Tibial artery (tissue), 4 donors: ENCODE measurements at regions not wholly inside any gene's neighbourhood (a gene's known extent, or its start where the extent isn't known, plus 50 kb on each side); places are given as distances from the start of the nearest gene placed in this dataset.

Source experiments
- DNase-seq, 2 donors: peaks; one replicate each; pipeline ENCODE4 v3.0.0-alpha.2; 2019
- H3K27ac ChIP-seq, 2 donors: fragments of 200-600 bp; sonication (generic) in 1 of 2; 1 replicate in 1 of 2; 2 replicates in 1 of 2; pipeline ENCODE4 v1.5.1; 2018 to 2019; ENCODE audit warnings: mild to moderate bottlenecking in 1 of 2
- H3K27me3 ChIP-seq, 2 donors: fragments of 200-600 bp; sonication (generic) in 1 of 2; one replicate each; pipeline versions ENCODE4 v1.5.1 to v1.6.0; 2016 to 2019
- H3K36me3 ChIP-seq, 3 donors: fragments of 200-600 bp; sonication (generic) in 2 of 3; one replicate each; pipeline ENCODE4 v1.5.1; 2016 to 2019; ENCODE audit warnings: mild to moderate bottlenecking in 2 of 3
- H3K4me1 ChIP-seq, 4 donors: fragments of 200-600 bp; sonication (generic) in 2 of 4; 1 replicate in 3 of 4; 2 replicates in 1 of 4; pipeline ENCODE4 v1.5.1; 2016 to 2019
- H3K4me3 ChIP-seq, 2 donors: fragments of 200-600 bp; sonication (generic) in 1 of 2; 1 replicate in 1 of 2; 2 replicates in 1 of 2; pipeline ENCODE4 v1.5.1; 2018 to 2019; ENCODE audit warnings: mild to moderate bottlenecking in 2 of 2
- H3K9me3 ChIP-seq, 3 donors: fragments of 200-600 bp; sonication (generic) in 1 of 3; one replicate each; pipeline ENCODE4 v1.5.1; 2016 to 2019
- intact Hi-C: fragments of 100-400 bp; cut with DNase I; formaldehyde crosslinking; loops from one replicate; pipeline ENCODE4 v1.15.0; 2023; ENCODE audit warnings: low total_unique reads
- TF ChIP-seq, protein P1 (sequence below), 2 experiments: fragments of 200-600 bp in 1 of 2; fragments of 450-650 bp in 1 of 2; IDR thresholded peaks; one replicate each; pipeline ENCODE4 v1.5.1; 2017 to 2019; ENCODE audit warnings: antibody characterized with exemption in 2 of 2, mild to moderate bottlenecking in 1 of 2, moderate library complexity in 1 of 2

DNA sequence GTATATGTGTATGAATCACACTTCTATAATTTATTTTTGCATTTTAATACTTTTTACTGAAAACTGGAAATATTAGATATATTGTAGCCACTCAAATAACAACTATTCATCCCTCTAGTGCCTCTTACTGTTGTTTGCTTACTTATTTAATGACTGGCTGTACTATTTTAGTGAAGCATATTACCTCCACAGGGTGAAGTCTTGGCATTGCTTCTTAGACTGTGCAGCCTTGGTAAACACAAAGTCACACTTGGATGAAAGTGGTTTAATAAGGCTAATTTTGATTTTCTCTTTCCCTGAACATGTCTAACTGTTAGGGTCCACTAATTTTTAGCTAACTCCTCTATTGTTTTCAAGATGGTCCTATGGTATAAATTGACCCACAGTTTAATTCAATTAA is 1043.2 kb upstream of the ADGRB3 start:
- Histone ChIP-seq H3K27ac (no peak overlapping the region), H3K9me3 (no peaks in the 10 kb centered on the region), H3K4me3 (no peak overlapping the region), H3K36me3 (no peaks in the 10 kb centered on the region), H3K4me1 (no peaks in the 10 kb centered on the region), H3K27me3 (no peaks in the 10 kb centered on the region)
- no peak for DNase-seq
- intact Hi-C loops: no loop called here
- TF ChIP-seq, protein P1, sequence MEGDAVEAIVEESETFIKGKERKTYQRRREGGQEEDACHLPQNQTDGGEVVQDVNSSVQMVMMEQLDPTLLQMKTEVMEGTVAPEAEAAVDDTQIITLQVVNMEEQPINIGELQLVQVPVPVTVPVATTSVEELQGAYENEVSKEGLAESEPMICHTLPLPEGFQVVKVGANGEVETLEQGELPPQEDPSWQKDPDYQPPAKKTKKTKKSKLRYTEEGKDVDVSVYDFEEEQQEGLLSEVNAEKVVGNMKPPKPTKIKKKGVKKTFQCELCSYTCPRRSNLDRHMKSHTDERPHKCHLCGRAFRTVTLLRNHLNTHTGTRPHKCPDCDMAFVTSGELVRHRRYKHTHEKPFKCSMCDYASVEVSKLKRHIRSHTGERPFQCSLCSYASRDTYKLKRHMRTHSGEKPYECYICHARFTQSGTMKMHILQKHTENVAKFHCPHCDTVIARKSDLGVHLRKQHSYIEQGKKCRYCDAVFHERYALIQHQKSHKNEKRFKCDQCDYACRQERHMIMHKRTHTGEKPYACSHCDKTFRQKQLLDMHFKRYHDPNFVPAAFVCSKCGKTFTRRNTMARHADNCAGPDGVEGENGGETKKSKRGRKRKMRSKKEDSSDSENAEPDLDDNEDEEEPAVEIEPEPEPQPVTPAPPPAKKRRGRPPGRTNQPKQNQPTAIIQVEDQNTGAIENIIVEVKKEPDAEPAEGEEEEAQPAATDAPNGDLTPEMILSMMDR (IDR thresholded peaks at IDR 0.05): no peak

DNA sequence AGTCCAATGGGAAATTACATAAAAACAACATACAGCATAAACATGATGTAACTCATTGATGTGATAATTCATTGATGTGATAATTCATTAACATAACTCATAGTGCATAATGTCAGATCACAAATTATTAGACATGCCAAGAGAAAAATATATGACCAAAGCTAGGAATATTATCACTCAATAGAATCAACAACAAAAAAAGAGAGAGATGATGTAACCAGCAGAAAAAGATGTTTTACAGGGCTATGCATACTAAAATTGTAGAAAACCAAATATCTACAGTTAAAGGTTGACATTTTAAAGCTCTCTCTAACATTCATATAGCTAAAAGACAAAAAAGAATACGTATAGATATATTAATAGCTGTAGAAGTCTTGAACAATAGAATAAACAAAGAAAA is 1067.2 kb upstream of the ADGRB3 start:
- TF ChIP-seq, protein P1 (IDR thresholded peaks at IDR 0.05): no peak
- DNase-seq: no peak
- H3K4me1 ChIP-seq: no peaks in the 10 kb centered on the region
- no peak overlapping the region for H3K27ac ChIP-seq
- H3K27me3 ChIP-seq: no peaks in the 10 kb centered on the region
- intact Hi-C loops: no loop called here
- H3K36me3 ChIP-seq: no peaks in the 10 kb centered on the region
- H3K4me3 ChIP-seq: no peak overlapping the region
- H3K9me3 ChIP-seq: no peaks in the 10 kb centered on the region

DNA sequence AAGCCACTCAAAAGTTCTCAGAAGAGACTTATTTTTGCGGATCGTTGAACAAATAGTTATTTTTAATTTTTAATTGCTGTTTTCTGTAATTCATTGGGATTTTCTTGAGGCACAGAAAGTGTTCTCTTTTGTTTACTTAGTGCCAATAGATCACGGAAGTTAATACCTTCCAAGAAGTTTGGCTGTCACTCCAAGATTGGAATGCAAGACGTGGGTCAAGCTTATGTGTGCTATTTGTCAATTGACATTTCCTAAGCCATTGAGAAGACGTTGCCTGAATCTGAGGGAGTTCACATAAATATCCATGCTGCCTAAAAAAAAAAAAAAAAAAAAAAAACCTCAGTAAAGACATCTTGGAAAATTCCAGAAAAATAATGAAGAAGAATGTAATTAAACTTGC is 1071.4 kb upstream of the ADGRB3 start:
- no peak for DNase-seq
- Histone ChIP-seq H3K27ac (no peak overlapping the region), H3K4me1 (no peaks in the 10 kb centered on the region), H3K4me3 (no peak overlapping the region), H3K36me3 (no peaks in the 10 kb centered on the region), H3K27me3 (no peaks in the 10 kb centered on the region), H3K9me3 (no peaks in the 10 kb centered on the region)
- TF ChIP-seq, protein P1 (IDR thresholded peaks at IDR 0.05): no peak
- intact Hi-C loops: no loop called here

DNA sequence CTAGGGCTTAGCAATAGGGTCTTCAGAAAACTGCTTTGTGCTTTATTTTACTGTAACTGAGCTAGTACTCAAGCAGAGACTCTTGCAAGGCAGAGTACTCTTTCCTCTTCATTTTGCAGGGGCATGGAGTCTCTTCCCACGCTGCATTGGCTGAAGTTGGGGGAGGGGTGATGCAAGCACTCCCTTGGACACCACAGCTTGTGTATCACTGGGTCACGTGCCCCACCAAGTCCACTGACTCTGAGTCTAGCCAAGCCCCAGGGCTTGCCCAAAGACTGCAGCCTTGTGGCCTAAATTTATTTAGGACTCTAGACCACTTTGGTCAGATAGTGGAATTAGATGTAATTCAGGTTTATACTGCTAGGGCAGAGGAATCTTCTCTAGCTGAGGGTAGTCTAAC is 1075.0 kb upstream of the ADGRB3 start:
- Histone ChIP-seq H3K4me1 (no peaks in the 10 kb centered on the region), H3K27me3 (no peaks in the 10 kb centered on the region), H3K9me3 (no peaks in the 10 kb centered on the region), H3K27ac (no peak overlapping the region), H3K4me3 (no peak overlapping the region), H3K36me3 (no peaks in the 10 kb centered on the region)
- TF ChIP-seq, protein P1 (IDR thresholded peaks at IDR 0.05): no peak
- no peak for DNase-seq
- intact Hi-C loops: no loop called here

DNA sequence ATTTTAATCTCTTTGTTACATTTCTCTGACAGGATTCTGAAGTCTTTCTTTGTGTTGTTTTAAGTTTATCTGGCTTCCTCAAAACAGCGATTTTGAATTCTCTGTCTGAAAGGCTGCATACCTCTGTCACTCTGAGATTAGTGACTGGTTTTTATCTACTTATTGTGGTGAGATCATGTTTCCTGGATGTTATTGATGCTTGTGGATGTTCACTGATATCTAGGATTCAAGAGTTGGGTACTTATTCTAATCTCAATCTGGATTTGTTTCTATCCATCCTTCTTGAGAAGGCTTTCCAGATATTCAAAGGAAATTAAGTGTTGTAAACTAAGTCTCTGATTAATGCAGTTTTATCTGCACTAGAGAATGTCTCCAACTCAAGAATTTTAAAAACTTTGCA is 1076.1 kb upstream of the ADGRB3 start:
- intact Hi-C loops: no loop called here
- TF ChIP-seq, protein P1 (IDR thresholded peaks at IDR 0.05): no peak
- H3K27ac ChIP-seq: no peak overlapping the region

DNA sequence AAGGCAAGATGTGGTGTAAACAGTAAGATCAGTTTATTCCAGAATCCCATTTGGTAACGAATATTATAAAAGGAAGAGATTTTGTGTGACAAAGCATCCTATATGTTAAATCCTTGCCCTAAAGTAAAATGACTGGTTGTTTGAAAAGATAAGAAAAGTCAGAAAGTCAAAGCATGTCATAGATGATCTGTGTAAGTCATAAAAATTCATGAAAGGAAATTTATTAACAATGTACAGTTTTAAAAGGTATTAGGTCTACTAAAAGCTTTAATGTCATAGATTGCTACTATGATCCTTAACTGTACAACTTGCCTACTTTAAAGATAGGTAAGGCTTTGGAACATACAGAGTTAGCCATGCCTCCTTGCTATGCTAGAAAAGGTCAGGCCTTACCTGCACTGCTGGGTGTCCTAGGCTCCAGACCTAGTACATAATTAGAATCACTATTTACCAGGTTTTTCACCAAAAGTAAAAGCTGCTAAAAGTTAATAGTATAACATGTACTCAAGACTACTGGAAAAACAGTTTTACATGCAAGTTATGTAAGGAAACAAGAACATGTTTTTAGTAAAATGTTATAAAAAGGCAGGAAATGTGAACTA is 1090.1 kb upstream of the ADGRB3 start:
- Histone ChIP-seq H3K4me1 (no peaks in the 10 kb centered on the region), H3K36me3 (no peaks in the 10 kb centered on the region), H3K4me3 (no peak overlapping the region), H3K27me3 (no peaks in the 10 kb centered on the region), H3K27ac (no peak overlapping the region), H3K9me3 (no peaks in the 10 kb centered on the region)
- intact Hi-C loops: no loop called here
- no peak for DNase-seq
- TF ChIP-seq, protein P1 (IDR thresholded peaks at IDR 0.05): no peak

More for the DNA sequence above, 1076.1 kb upstream of the ADGRB3 start:
- Histone ChIP-seq H3K4me1 (no peaks in the 10 kb centered on the region), H3K4me3 (no peak overlapping the region), H3K36me3 (no peaks in the 10 kb centered on the region), H3K9me3 (no peaks in the 10 kb centered on the region), H3K27me3 (no peaks in the 10 kb centered on the region)
- DNase-seq: no peak
